ENCODE measurements at regions not wholly inside any gene's neighbourhood (a gene's known extent, or its start where the extent isn't known, plus 50 kb on each side); places are given as distances from the start of the nearest gene placed in this dataset.

DNA sequence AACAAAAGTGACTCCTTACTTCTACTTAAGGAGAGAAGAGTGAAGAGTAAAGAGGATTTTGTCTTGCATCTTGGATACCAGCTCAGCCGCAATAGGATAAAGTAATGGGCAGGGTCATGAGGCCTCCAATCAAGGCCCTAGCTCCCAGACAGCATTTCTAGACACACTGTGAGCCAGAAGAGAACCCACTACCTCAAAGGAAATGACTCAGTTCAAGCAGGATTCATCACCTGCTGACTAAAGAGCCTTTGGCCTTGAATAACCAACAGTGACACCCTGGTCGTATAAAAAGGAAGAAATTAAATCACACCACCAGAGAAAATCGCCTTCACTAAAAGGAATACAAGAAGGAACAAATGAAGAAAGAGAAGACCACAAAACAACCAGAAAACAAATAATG, 416.1 kb downstream of the PCDH18 start:
- Histone ChIP-seq H3K4me3 (ENCODE audit: low read length) (no peak overlapping the region), H3K27ac (ENCODE audit: low read length) (no peak overlapping the region), H3K4me2 (ENCODE audit: low read depth, low read length, poor library complexity, severe bottlenecking) (no peak overlapping the region), H3K9ac (ENCODE audit: low read length) (no peak overlapping the region), H3K9me2 (replicated peaks; ENCODE audit: insufficient read depth, low read length) (no peaks in the 10 kb centered on the region), H3K36me3 (ENCODE audit: insufficient read depth, low read length) (no peaks in the 10 kb centered on the region), H3K79me2 (ENCODE audit: low read length) (no peaks in the 10 kb centered on the region), H3K9me3 (ENCODE audit: low read length) (no peaks in the 10 kb centered on the region; the same call in 1 of the 2 replicates), H2AFZ (ENCODE audit: low read length) (no peak overlapping the region), H3K4me1 (ENCODE audit: low read length) (no peaks in the 10 kb centered on the region), H4K20me1 (ENCODE audit: insufficient read depth, low read depth, low read length) (no peaks in the 10 kb centered on the region), H3K27me3 (ENCODE audit: low read length) (no peaks in the 10 kb centered on the region)
- no peak for DNase-seq

DNA sequence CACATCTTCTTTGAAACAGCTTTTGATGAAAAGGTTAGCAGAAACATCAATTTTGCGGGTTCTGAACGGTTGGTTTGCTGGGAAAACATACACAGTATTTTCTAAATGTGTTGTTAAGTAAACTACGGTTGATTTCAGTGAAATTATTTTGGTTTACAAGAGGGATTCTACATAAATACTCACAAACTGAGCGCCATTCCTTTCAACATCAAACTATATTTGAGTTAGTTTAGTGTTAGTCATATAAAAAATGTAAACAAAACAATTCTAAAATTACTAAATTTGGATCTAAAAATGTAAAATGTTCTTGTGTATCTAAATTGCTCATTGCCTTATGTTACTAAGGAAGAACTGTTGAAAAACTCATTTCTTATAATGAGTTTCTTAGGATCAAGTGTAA, 425.6 kb downstream of the PCDH18 start:
- H3K36me3 ChIP-seq (ENCODE audit: insufficient read depth, low read length): no peaks in the 10 kb centered on the region
- H3K27me3 ChIP-seq (ENCODE audit: low read length): no peaks in the 10 kb centered on the region
- no peak overlapping the region for H3K9ac ChIP-seq (ENCODE audit: low read length)

GRCh38 chr4:137106287-137106686, 426.0 kb downstream of the PCDH18 start:
- no peaks in the 10 kb centered on the region for H3K4me1 ChIP-seq (ENCODE audit: low read length)
- H2AFZ ChIP-seq (ENCODE audit: low read length): no peak overlapping the region
- H3K4me2 ChIP-seq (ENCODE audit: low read depth, low read length, poor library complexity, severe bottlenecking): no peak overlapping the region
- no peaks in the 10 kb centered on the region for H3K9me2 ChIP-seq (replicated peaks; ENCODE audit: insufficient read depth, low read length)
- H3K27me3 ChIP-seq (ENCODE audit: low read length): no peaks in the 10 kb centered on the region
- DNase-seq: no peak
- H3K9me3 ChIP-seq (ENCODE audit: low read length): peaks cover 9% of the 10 kb centered on the region; the same call in 1 of the 2 replicates
- H3K9ac ChIP-seq (ENCODE audit: low read length): no peak overlapping the region
- H3K79me2 ChIP-seq (ENCODE audit: low read length): no peaks in the 10 kb centered on the region
- no peak overlapping the region for H3K4me3 ChIP-seq (ENCODE audit: low read length)
- H3K36me3 ChIP-seq (ENCODE audit: insufficient read depth, low read length): no peaks in the 10 kb centered on the region
- no peak overlapping the region for H3K27ac ChIP-seq (ENCODE audit: low read length)
- no peaks in the 10 kb centered on the region for H4K20me1 ChIP-seq (ENCODE audit: insufficient read depth, low read depth, low read length)

More for the DNA sequence above, 425.6 kb downstream of the PCDH18 start:
- no peaks in the 10 kb centered on the region for H3K4me1 ChIP-seq (ENCODE audit: low read length)
- H2AFZ ChIP-seq (ENCODE audit: low read length): no peak overlapping the region
- no peak overlapping the region for H3K4me2 ChIP-seq (ENCODE audit: low read depth, low read length, poor library complexity, severe bottlenecking)
- DNase-seq: no peak
- no peaks in the 10 kb centered on the region for H3K9me2 ChIP-seq (replicated peaks; ENCODE audit: insufficient read depth, low read length)
- H4K20me1 ChIP-seq (ENCODE audit: insufficient read depth, low read depth, low read length): no peaks in the 10 kb centered on the region
- H3K27ac ChIP-seq (ENCODE audit: low read length): no peak overlapping the region
- no peak overlapping the region for H3K4me3 ChIP-seq (ENCODE audit: low read length)
- H3K79me2 ChIP-seq (ENCODE audit: low read length): no peaks in the 10 kb centered on the region
- H3K9me3 ChIP-seq (ENCODE audit: low read length): peaks cover 9% of the 10 kb centered on the region; the same call in 1 of the 2 replicates

GRCh38 chr4:137090951-137091350, 441.3 kb downstream of the PCDH18 start:
- Histone ChIP-seq H4K20me1 (ENCODE audit: insufficient read depth, low read depth, low read length) (no peaks in the 10 kb centered on the region), H3K4me2 (ENCODE audit: low read depth, low read length, poor library complexity, severe bottlenecking) (no peak overlapping the region), H3K9me3 (ENCODE audit: low read length) (peaks cover 13% of the 10 kb centered on the region)

GRCh38 chr4:137083571-137084135, 448.6 kb downstream of the PCDH18 start:
- DNase-seq: no peak
- H3K4me2 ChIP-seq (ENCODE audit: low read depth, low read length, poor library complexity, severe bottlenecking): no peak overlapping the region
- no peaks in the 10 kb centered on the region for H4K20me1 ChIP-seq (ENCODE audit: insufficient read depth, low read depth, low read length)
- no peaks in the 10 kb centered on the region for H3K36me3 ChIP-seq (ENCODE audit: insufficient read depth, low read length)
- no peaks in the 10 kb centered on the region for H3K4me1 ChIP-seq (ENCODE audit: low read length)
- H2AFZ ChIP-seq (ENCODE audit: low read length): no peak overlapping the region
- H3K79me2 ChIP-seq (ENCODE audit: low read length): no peaks in the 10 kb centered on the region
- no peaks in the 10 kb centered on the region for H3K27me3 ChIP-seq (ENCODE audit: low read length)
- no peak overlapping the region for H3K9ac ChIP-seq (ENCODE audit: low read length)
- peaks cover 21% of the 10 kb centered on the region for H3K9me3 ChIP-seq (ENCODE audit: low read length)
- H3K4me3 ChIP-seq (ENCODE audit: low read length): no peak overlapping the region
- no peaks in the 10 kb centered on the region for H3K9me2 ChIP-seq (replicated peaks; ENCODE audit: insufficient read depth, low read length)
- no peak overlapping the region for H3K27ac ChIP-seq (ENCODE audit: low read length)

More at GRCh38 chr4:137090951-137091350, 441.3 kb downstream of the PCDH18 start:
- H3K36me3 ChIP-seq (ENCODE audit: insufficient read depth, low read length): no peaks in the 10 kb centered on the region
- H3K27me3 ChIP-seq (ENCODE audit: low read length): no peaks in the 10 kb centered on the region
- DNase-seq: no peak
- H3K4me3 ChIP-seq (ENCODE audit: low read length): no peak overlapping the region
- H3K79me2 ChIP-seq (ENCODE audit: low read length): no peaks in the 10 kb centered on the region
- no peak overlapping the region for H3K9ac ChIP-seq (ENCODE audit: low read length)
- no peak overlapping the region for H3K27ac ChIP-seq (ENCODE audit: low read length)
- no peaks in the 10 kb centered on the region for H3K4me1 ChIP-seq (ENCODE audit: low read length)
- H3K9me2 ChIP-seq (replicated peaks; ENCODE audit: insufficient read depth, low read length): no peaks in the 10 kb centered on the region
- H2AFZ ChIP-seq (ENCODE audit: low read length): no peak overlapping the region

DNA sequence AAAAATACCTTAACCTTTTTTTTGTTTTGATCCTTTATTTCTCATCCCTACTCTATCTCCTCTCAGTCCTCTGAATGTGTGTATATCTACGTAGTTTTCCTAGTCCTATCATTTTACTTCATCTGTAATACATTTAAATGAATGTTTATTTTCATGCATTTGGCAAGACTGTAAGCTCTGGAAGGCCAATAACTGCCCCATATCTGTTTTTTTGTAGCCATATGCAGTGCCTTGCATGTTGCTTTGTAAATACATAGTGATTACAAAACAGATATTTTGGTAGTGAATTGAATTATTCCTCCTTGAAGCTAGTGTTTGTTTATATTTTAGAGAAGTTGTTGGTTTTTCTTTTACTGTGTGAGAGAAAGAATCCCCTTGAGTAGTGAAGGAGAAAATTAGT, 450.2 kb downstream of the PCDH18 start:
- no peak for DNase-seq
- Histone ChIP-seq H2AFZ (ENCODE audit: low read length) (no peak overlapping the region), H4K20me1 (ENCODE audit: insufficient read depth, low read depth, low read length) (no peaks in the 10 kb centered on the region), H3K9me3 (ENCODE audit: low read length) (peaks cover 19% of the 10 kb centered on the region), H3K9me2 (replicated peaks; ENCODE audit: insufficient read depth, low read length) (no peaks in the 10 kb centered on the region), H3K36me3 (ENCODE audit: insufficient read depth, low read length) (no peaks in the 10 kb centered on the region), H3K27me3 (ENCODE audit: low read length) (no peaks in the 10 kb centered on the region), H3K4me2 (ENCODE audit: low read depth, low read length, poor library complexity, severe bottlenecking) (no peak overlapping the region), H3K27ac (ENCODE audit: low read length) (no peak overlapping the region), H3K9ac (ENCODE audit: low read length) (no peak overlapping the region), H3K79me2 (ENCODE audit: low read length) (no peaks in the 10 kb centered on the region), H3K4me3 (ENCODE audit: low read length) (no peak overlapping the region), H3K4me1 (ENCODE audit: low read length) (no peaks in the 10 kb centered on the region)

- no peak overlapping the region for H3K27ac ChIP-seq (ENCODE audit: low read length)
- H3K4me3 ChIP-seq (ENCODE audit: low read length): no peak overlapping the region
- no peaks in the 10 kb centered on the region for H3K36me3 ChIP-seq (ENCODE audit: insufficient read depth, low read length)
- H3K4me2 ChIP-seq (ENCODE audit: low read depth, low read length, poor library complexity, severe bottlenecking): no peak overlapping the region
- H3K27me3 ChIP-seq (ENCODE audit: low read length): no peaks in the 10 kb centered on the region
- H4K20me1 ChIP-seq (ENCODE audit: insufficient read depth, low read depth, low read length): no peaks in the 10 kb centered on the region
- DNase-seq: no peak
- H3K9me2 ChIP-seq (replicated peaks; ENCODE audit: insufficient read depth, low read length): no peaks in the 10 kb centered on the region
- H3K9ac ChIP-seq (ENCODE audit: low read length): no peak overlapping the region
- H3K79me2 ChIP-seq (ENCODE audit: low read length): no peaks in the 10 kb centered on the region
- peaks cover 21% of the 10 kb centered on the region for H3K9me3 ChIP-seq (ENCODE audit: low read length)
- H2AFZ ChIP-seq (ENCODE audit: low read length): no peak overlapping the region
- no peaks in the 10 kb centered on the region for H3K4me1 ChIP-seq (ENCODE audit: low read length)
Measured at GRCh38 chr4:137076908-137077307, 455.4 kb downstream of the PCDH18 start.

- no peak overlapping the region for H3K27ac ChIP-seq (ENCODE audit: low read length)
- no peak overlapping the region for H3K4me3 ChIP-seq (ENCODE audit: low read length)
- peaks cover 24% of the 10 kb centered on the region for H3K9me3 ChIP-seq (ENCODE audit: low read length)
- no peaks in the 10 kb centered on the region for H3K36me3 ChIP-seq (ENCODE audit: insufficient read depth, low read length)
- H2AFZ ChIP-seq (ENCODE audit: low read length): no peak overlapping the region
- no peaks in the 10 kb centered on the region for H3K79me2 ChIP-seq (ENCODE audit: low read length)
- no peaks in the 10 kb centered on the region for H3K9me2 ChIP-seq (replicated peaks; ENCODE audit: insufficient read depth, low read length)
- no peaks in the 10 kb centered on the region for H3K27me3 ChIP-seq (ENCODE audit: low read length)
- DNase-seq: no peak
- no peak overlapping the region for H3K9ac ChIP-seq (ENCODE audit: low read length)
- H4K20me1 ChIP-seq (ENCODE audit: insufficient read depth, low read depth, low read length): no peaks in the 10 kb centered on the region
- no peak overlapping the region for H3K4me2 ChIP-seq (ENCODE audit: low read depth, low read length, poor library complexity, severe bottlenecking)
- no peaks in the 10 kb centered on the region for H3K4me1 ChIP-seq (ENCODE audit: low read length)
Measured at GRCh38 chr4:137075586-137075985, 456.7 kb downstream of the PCDH18 start.
